Stimulated activated CD4-positive, alpha-beta T cell treated with anti-CD3 and anti-CD28 coated beads, TNF-alpha, amount 100 ng/mL, for 1 hour (primary cell): ENCODE measurements at regions not wholly inside any gene's neighbourhood (a gene's known extent, or its start where the extent isn't known, plus 50 kb on each side); places are given as distances from the start of the nearest gene placed in this dataset.

ENCODE experiments used
- DNase-seq, 3 donors: peaks; one replicate each; pipeline ENCODE4 v3.0.0-alpha.2; 2020; ENCODE audit warnings: low read depth in 3 of 3, low spot score in 1 of 3

DNA sequence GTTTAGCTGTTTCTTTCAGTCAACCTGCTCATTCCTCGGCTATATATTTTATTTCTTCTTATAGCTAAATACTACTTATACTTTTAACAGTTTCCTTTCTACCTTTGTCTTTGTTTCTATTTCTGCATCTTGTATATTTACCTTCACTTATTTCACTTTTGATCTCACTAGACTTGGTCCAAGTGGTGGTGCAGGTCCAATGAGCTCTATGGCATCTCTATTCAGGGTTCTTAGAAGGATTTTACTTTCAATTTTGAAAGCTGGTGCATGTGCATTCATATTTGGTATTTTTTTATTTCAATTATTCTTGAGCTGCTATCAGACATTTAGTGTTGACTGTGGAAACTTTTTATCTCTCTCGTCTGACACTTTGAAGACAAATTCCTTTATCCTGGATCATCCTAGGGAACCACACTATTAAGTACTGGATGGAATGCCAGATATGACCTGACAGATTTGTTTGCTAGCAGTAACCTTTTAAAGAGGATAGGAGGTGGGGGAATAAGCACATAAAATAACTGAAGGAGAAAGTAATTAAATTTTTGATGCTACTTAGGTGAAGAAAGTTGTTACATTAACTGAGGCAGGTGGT lies 123.1 kb upstream of the PJA2 start:
- DNase-seq: no peak

DNA sequence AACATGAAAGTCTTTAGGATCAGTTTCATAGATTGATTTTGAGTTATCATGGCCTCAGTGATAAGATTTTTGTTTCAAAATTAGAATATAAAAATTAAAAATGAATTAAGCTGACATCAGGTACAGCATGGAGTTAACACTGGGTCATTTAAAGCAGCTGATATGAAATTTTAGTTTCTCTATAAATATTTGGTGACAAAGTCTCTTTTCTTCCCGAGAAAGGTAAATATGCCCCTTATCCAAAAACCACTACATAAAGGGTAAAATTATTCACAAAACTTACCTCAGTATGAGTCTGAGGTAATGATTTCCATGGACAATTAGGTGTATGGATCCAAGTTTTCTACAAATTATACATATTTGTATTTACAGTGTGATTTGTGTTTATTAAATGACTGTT lies 121.5 kb upstream of the PJA2 start:
- DNase-seq: no peak

DNA sequence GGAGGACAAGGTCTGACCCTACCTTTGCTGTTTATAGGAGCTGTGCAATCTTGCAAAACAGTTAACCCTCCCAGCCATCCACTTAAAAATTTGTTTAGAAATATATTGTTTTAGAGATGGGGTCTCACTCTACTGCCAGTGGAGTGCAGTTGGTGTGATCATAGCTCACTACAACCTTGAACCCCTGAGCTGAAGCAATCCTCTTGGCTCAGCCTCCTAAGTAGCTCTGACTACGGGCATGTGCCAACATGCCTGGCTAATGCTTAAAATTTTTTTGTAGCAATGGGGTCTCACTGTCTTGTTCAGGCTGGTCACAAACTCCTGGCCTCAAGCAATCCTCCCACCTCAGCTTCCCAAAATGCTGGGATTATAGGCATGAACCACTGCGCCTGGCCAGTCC lies 120.2 kb upstream of the PJA2 start:
- no peak for DNase-seq

DNA sequence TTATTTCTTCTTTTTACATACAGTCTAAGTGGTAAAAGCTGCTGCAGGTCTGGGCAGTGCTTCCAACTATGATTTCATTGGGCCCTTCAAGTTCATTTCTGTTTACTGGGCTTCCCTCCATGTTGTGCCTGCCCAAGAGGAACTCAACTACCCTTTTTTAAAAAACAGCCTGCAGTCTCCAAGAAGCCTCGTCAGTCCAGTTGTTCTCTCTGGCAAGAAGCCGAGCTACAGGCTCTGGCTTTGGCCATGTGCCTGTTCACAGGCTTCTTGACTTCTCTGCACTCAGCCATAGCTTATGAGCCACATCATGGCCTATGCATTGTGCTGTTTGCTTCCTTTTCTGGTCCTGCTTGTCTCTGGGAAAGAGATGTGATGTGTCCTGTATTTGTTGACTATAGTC lies 119.7 kb upstream of the PJA2 start:
- DNase-seq: no peak

DNA sequence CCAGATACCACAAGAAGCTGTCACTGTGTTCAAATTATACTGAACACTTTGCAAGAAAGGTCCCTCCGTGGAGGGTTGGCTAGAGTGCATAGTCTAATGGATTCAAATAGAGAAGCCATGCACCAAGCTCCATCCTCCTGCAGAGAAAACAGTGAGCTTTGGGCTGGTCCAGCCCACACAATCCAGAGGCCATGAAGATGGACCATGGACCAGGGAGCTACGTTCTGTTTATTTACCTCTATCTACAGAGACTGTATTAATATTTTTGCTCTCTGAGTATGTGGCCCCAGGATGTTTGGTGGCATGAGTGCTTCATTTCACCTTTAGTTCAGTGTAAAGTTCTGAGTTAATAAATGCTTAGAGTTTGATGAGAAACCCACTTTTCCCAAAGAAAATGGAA lies 114.8 kb upstream of the PJA2 start:
- no peak for DNase-seq

DNA sequence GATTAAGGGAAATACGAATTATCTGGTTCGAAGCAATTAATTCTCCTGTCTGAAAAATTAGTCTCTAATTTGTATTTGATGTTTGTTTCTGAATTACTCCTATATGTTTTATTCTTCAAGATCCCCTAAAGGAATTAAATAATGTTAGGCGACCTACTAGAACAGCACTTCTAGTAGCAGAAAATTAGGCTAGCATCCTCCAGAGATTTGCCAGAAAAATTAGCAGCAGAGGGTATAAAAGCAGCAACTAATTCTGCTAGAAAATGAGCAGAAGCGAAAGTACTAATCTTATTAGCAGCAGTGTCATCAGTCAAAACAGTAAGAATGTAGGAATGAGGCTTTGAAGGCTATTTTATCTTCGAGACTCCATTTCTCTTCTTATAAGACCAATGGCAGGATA lies 114.3 kb upstream of the PJA2 start:
- no peak for DNase-seq

DNA sequence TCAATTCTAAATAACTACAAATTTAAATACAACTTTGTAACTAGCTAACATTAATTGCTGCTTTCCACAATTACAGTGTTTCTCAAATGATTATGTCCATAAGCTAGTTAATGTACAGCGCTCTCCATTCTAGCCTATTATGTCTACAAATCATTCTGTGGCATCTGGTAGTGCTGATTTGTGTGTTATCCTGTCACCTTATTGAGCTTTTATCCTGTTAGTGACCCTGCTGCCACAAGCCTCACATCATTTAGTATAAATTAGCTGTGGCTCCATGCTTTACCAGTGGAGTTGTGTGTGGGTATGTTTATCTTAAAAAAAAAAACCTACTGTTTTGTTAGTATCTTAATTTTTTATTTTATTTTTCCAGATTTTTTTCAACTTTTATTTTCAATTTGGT lies 112.6 kb upstream of the PJA2 start:
- DNase-seq: no peak

DNA sequence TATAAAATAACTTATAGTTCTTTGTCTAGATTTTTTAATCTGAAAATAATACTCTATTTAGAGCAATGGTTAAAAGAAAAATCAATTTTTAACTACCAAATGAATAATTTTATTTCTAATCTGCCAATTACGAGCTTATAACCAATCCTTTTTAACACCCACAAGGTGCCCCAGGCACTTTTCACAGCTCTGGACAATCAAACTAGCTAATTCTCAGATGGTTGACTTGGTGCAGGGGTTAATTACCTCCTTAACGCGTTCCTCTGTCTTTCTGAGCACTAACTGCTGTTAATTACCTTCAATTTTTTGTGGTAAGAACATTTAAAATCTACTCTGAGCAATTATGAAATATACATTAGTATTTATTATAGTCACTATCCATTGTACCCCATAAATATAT lies 109.6 kb upstream of the PJA2 start:
- DNase-seq: no peak

DNA sequence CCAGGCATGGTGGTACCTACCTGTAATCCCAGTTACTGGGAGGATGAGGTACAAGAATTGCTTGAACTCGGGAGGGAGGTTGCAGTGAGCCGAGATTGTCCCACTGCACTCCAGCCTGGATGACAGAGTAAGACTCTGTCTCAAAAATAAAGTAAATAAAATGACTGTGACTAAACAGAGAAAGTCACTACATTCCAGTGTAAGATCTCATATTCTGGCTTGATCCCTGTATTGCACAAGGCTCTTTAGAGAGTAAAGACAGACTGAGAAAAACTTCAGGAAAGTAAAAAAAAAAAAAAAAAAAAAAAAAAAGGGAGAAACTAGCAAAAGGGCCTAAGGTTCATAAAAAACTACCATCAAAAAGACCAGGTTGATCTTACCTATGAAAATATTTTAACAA lies 106.6 kb upstream of the PJA2 start:
- no peak for DNase-seq

DNA sequence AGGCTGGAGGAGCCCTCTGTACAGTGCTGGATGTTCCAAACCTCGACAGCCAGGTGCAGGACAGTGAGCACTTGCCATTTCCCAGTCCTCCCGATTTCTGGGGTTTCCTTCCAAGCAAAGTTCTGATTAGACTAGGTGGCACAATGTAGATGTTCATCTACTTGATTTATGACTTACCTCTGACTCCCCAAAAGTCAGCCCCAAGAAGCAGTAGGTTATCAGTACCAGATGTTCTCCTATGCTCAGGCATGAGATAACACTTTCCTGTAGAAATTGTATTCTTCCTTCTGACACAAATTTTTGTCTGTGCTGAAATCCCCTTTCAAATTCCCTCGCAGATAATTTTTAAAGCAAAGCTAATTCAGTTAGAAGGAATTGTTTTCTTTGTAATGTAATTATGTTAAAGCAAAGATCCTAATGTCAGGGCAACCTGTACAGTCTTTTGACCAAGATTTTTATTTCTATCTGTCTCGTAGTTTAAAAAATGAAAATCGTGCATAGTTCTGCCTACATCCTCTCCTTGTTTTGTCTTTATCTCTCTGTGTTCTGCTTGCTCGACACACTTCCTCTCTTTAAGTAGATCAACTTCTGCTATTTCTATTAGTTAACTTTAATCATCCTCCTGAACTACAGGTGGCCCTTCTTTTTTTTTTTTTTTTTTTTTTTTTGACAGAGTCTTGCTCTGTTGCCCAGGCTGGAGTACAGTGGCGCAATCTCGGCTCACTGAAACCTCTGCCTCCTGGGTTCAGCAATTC lies 102.4 kb upstream of the PJA2 start:
- DNase-seq: no peak

DNA sequence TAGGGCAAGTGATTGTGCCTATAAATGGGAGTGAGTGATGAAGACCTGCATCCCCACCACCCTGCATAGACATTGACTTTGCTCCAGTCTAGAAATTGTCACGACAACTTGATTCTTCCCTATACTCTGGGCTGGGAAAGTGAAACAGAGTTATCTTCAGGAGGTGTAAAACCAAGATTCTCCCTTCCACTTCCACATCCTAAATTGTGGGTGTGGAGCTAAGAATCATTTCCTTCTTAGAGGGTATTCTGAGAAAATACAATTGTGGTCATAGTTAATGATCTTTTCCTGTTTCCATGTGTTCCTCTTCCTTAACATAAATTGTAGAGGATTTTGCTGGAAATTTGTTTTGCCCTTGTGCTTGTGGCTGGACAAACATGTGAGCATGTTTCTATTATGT lies 96.8 kb upstream of the PJA2 start:
- no peak for DNase-seq

DNA sequence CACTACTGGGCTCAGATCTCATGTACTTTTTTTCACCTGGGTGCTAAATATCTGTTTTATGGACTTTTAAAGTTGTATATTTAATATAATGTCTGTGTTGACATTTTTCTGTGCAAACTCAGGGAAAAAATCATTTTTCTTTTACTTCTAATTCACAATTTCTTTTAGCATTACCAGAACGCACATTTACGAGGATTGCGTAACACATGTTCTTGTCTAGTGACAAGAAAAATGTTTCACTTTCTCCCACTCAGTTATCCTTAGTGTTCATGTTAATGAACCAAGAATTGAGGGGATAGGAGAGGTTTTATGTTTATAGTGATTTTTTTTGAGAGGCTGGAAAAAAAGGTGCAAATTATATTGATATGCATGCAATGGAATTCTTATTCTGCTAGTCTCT lies 86.3 kb upstream of the PJA2 start:
- no peak for DNase-seq

DNA sequence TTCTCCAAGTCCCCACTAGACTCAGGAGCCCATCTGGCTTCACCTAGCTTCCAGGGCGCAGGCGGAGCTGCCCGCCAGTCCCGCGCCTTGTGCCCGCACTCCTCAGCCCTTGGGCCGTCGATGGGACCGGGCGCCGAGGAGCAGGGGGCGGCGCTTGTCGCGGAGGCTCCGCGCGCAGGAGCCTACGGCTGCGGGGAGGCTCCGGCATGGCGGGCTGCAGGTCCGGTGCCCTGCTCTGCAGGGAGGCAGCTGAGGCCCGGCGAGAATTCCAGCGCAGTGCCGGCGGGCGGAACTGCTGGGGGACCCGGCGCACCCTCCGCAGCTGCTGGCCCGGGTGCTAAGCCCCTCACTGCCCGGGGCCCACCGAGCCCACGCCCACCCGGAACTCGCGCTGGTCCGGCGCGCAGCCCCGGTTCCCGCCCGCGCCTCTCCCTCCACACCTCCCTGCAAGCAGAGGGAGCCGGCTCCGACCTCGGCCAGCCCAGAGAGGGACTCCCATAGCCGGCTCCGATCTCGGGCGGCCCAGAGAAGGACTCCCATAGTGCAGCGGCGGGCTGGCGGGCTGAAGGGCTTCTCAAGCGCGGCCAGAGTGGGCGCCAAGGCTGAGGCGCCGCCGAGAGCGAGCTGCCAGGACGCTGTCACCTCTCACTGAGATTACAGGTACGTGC lies 78.1 kb upstream of the PJA2 start:
- DNase-seq: no peak

DNA sequence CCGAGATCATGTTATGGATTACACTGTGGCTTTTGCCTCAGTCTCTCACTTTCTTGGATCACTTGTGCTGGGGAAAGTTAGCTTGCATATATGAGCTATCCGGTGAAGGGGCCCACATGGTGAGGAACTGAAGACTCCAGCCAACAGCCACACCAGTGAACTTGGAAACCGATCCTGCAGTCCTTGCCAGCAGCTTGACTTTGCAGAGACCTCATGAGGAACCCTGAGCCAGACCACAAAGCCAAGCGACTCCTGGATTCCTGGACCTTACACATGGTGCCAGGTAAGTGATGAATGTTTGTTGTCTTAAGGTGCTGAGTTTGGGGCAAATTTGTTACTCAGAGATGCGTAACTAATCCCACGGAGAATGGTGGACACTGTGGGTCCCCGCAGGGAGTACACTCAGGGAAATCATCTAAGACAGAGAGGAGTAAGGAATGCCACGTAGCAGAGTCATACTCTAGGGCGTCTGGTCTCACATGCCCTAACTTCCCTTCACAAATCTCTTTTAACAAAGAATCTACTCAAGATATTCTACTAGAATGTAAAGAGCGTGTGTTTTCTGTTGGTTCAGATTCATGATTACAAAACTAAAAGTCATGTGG lies 76.5 kb upstream of the PJA2 start:
- DNase-seq: no peak

DNA sequence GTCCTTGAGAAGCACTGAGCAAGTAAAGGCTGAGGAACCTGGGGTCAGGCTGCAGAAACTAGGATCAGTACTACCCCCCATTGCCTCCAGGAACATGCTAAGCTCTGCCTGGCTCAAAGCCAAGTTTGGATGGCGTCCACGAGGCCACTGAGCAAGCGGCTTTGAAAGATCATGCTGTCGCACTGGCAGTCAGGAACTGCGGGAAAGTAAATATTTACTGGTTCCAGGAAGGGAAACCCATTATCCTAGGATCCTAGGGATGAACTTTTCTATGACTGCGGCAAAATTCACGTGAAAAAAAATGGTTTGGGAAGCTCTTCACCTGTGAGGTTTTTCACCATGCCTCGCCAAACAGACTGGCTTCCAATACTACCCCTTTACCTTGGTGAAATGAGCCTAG lies 75.3 kb upstream of the PJA2 start:
- DNase-seq: no peak

DNA sequence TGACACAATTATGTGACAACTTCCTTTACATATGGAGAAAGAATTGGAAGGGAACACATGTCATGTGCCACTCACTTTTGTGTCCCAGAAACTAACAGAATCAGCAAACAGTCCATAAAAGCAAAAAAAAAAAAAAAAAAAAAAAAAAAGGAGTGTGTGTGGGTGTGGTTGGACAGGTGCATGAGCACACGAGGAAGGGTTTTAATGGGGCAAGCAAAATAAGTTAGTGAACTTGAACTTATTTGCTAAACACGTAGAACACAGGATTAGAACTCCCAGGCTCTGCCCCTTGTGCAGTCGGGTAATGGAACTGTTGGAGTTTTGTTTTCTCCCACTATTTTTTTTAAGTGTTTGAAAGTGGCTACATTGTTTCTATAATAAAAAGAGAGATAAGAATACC lies 74.8 kb upstream of the PJA2 start:
- no peak for DNase-seq

DNA sequence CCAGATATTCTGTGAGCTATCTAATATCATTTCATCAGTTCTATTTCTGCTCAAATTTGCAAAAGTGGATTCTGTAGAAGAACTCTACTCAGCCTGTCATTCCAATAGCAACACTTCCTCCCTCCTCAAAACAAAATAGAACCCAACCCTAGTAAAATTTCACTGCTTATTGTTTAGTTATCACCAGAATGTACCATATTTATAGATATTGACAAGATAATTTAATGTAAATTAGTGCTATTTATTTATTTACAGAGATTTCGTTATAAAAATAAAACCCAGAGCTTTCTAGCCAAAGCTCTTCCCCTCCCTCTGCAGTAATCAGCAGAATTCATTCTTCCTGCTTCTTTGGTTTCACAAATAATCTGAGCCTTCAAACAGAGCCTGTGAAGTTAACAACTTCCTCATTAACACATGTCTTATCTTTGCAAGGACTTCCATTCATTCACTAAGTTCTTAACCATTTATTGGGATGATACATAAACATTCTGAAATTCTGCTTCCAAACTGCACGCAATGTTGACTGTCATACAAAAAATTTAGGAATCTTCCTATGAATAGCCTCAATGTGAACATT lies 73.7 kb upstream of the PJA2 start:
- no peak for DNase-seq

DNA sequence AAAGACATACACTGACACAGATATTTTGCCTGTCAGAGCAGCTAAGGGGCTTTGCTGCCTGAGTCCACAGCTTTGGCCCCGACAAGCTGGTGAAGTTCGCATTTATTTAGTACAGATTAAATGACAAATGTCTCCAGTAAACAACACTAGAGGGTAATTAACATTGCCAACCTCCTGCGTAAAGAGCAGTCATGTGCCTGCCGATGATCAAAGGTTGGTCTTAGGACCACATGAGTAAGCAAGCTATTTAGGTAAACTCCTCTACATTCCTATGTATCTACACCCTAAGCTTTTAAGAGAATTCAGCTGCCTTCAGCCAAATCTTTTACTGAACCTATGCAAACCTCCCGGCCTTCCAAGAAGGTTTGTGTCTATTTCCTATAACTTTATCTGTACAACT lies 73.0 kb upstream of the PJA2 start:
- DNase-seq: no peak

DNA sequence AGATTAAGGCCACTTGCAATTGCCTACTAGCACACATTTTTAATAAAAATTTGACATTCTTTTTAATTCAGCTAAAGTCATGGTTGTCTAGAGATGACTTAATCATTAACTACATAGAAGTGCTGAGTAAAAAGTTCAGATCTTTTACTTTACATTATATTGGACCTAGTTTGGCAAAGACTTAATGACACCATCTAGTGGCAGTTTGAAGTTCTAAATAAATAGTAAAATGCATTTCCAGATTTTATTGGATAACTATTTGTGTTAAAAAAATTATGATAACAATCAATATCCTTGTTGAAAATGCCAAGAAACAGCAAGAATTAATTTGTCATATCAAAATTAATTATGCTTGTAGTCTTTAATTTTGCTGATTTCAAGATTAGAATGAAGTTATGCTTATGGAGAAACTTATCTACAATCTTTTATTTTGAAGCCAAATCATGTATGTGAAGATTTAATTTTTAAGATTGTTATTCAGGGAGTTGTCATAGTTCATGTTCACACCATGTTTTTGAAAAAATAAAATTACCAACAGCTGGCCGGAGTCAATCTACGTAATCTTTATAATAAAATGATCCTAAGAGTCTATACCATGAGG lies 69.6 kb upstream of the PJA2 start:
- no peak for DNase-seq

DNA sequence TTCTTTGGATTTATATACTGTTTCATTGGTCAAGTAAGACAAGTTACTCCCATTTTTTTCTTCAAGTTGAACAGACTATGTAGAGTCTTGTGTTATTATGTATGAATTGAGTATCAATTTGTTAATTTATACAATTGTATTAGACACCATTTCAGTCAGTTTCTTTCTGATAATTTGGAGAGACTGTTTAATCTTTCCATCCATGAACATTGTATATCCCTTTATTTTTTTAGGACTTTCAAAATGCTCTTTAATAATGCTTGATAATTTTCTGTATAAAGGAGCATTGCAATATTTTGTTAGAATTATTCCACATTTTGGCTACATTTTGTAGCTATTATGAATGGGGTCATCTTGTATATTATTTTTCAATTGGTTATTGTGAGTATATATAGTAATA lies 69.1 kb upstream of the PJA2 start:
- DNase-seq: no peak

DNA sequence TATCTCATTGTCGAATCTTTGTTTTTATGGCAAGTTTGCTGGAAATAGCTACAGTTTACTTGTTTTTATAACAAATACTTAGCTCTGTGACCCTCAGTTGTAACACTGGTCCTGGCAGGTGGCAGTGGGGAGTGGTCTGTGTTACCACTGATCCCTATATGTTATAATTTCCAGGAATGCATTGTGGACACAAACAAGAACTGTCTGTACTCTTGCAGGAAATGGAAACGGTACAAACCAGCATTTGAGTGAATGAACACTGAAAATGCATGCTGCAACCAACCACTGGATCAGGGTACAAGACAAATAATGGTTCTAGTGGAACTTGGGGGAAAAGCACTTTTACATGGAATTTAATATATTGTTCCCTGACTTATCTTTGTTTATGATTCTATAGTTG lies 66.5 kb upstream of the PJA2 start:
- no peak for DNase-seq
